GM18868 (cell line): ENCODE measurements at regions not wholly inside any gene's neighbourhood (a gene's known extent, or its start where the extent isn't known, plus 50 kb on each side); places are given as distances from the start of the nearest gene placed in this dataset.
"Not testable (repeated sequence)": the region's sequence is repeated elsewhere in the genome, so short reads cannot be mapped to it uniquely, and the experiment has no call there.

Source experiments
- ATAC-seq: cut with Tn5 transposase; IDR thresholded peaks from one replicate; pipeline ENCODE4 v1.9.1; 2021; ENCODE audit warnings: mild to moderate bottlenecking, moderate library complexity; ENCODE audit not compliant: unreplicated experiment

GRCh38 chr2:38243186-38243880, 133.7 kb downstream of the ATL2 start:
- ATAC-seq = no peak

GRCh38 chr2:38239452-38239851, 137.6 kb downstream of the ATL2 start:
- ATAC-seq = no peak

- ATAC-seq = not testable (repeated sequence)
These were observed 138.4 kb downstream of the ATL2 start for GRCh38 chr2:38238705-38239104.

- no peak for ATAC-seq
These were observed 139.8 kb downstream of the ATL2 start for GRCh38 chr2:38237311-38237710.

- ATAC-seq = no peak
These were observed 143.7 kb downstream of the ATL2 start for GRCh38 chr2:38233231-38233983.

- ATAC-seq = no peak
These were observed 144.6 kb downstream of the ATL2 start for GRCh38 chr2:38232454-38232853.

- ATAC-seq = no peak
These were observed 146.3 kb downstream of the ATL2 start for GRCh38 chr2:38230756-38231155.

GRCh38 chr2:38228753-38229152, 148.3 kb downstream of the ATL2 start:
- ATAC-seq = no peak

GRCh38 chr2:38224821-38225437, 149.0 kb upstream of the CYP1B1 start:
- no peak for ATAC-seq

GRCh38 chr2:38224181-38224580, 148.2 kb upstream of the CYP1B1 start:
- ATAC-seq = no peak

GRCh38 chr2:38223256-38223655, 147.3 kb upstream of the CYP1B1 start:
- no peak for ATAC-seq

GRCh38 chr2:38220164-38220563, 144.2 kb upstream of the CYP1B1 start:
- ATAC-seq = no peak

GRCh38 chr2:38218995-38219394, 143.0 kb upstream of the CYP1B1 start:
- ATAC-seq = no peak

- no peak for ATAC-seq
These were observed 142.6 kb upstream of the CYP1B1 start for GRCh38 chr2:38218591-38218991.

- ATAC-seq = no peak
These were observed 141.6 kb upstream of the CYP1B1 start for GRCh38 chr2:38217401-38218188.

- ATAC-seq = no peak
These were observed 140.9 kb upstream of the CYP1B1 start for GRCh38 chr2:38216886-38217285.

- ATAC-seq = no peak
These were observed 140.0 kb upstream of the CYP1B1 start for GRCh38 chr2:38215993-38216392.

GRCh38 chr2:38215522-38215921, 139.6 kb upstream of the CYP1B1 start:
- no peak for ATAC-seq

GRCh38 chr2:38214209-38214717, 138.3 kb upstream of the CYP1B1 start:
- no peak for ATAC-seq

- no peak for ATAC-seq
These were observed 137.7 kb upstream of the CYP1B1 start for GRCh38 chr2:38213619-38214167.

GRCh38 chr2:38212312-38212711, 136.4 kb upstream of the CYP1B1 start:
- ATAC-seq = no peak
